Smooth muscle cell (in vitro differentiated cells): ENCODE measurements at regions not wholly inside any gene's neighbourhood (a gene's known extent, or its start where the extent isn't known, plus 50 kb on each side); places are given as distances from the start of the nearest gene placed in this dataset.

Experiments used
- DNase-seq: peaks from one replicate; lab custom pipeline; 2025; ENCODE audit not compliant: unreplicated experiment; lab: John Stamatoyannopoulos, UW
- H2AFZ ChIP-seq: fragments of 200-600 bp; sonication (generic); 2 replicates; pipeline ENCODE4 v1.6.0; 2016; ENCODE audit warnings: antibody characterized with exemption, low read depth, mild to moderate bottlenecking
- H3F3A ChIP-seq: fragments of 200-600 bp; sonication (generic); 2 replicates; pipeline ENCODE4 v1.6.0; 2017; ENCODE audit warnings: antibody characterized with exemption, low read depth
- H3K27ac ChIP-seq: fragments of 200-600 bp; sonication (generic); 2 replicates; pipeline ENCODE4 v1.5.1; 2016; ENCODE audit warnings: low read depth, mild to moderate bottlenecking
- H3K27me3 ChIP-seq: fragments of 200-600 bp; sonication (generic); 2 replicates; pipeline ENCODE4 v1.6.1; 2016; ENCODE audit warnings: low read depth, mild to moderate bottlenecking
- H3K36me3 ChIP-seq: fragments of 200-600 bp; sonication (generic); 2 replicates; pipeline ENCODE4 v1.5.1; 2016; ENCODE audit warnings: low read depth
- H3K4me1 ChIP-seq: fragments of 200-600 bp; sonication (generic); 2 replicates; pipeline ENCODE4 v1.5.1; 2016; ENCODE audit warnings: low read depth
- H3K4me2 ChIP-seq: fragments of 200-600 bp; sonication (generic); 2 replicates; pipeline ENCODE4 v1.6.0; 2016; ENCODE audit warnings: mild to moderate bottlenecking
- H3K4me3 ChIP-seq: fragments of 200-600 bp; sonication (generic); 2 replicates; pipeline ENCODE4 v1.5.1; 2016; ENCODE audit warnings: mild to moderate bottlenecking
- H3K79me2 ChIP-seq: fragments of 200-600 bp; sonication (generic); 2 replicates; pipeline ENCODE4 v1.6.0; 2016; ENCODE audit warnings: low read depth, mild to moderate bottlenecking
- H3K9ac ChIP-seq: fragments of 200-600 bp; sonication (generic); 2 replicates; pipeline ENCODE4 v1.6.0; 2016; ENCODE audit warnings: low read depth
- H3K9me3 ChIP-seq: fragments of 200-600 bp; sonication (generic); replicated peaks from 2 replicates; pipeline ENCODE4 v1.5.1; 2016; ENCODE audit warnings: low read depth
- H4K20me1 ChIP-seq: fragments of 200-600 bp; sonication (generic); 2 replicates; pipeline ENCODE4 v1.6.0; 2016; ENCODE audit warnings: low read depth
- CTCF ChIP-seq: fragments of 200-600 bp; sonication (generic); IDR thresholded peaks from 2 replicates; pipeline ENCODE4 v1.5.1; 2017; ENCODE audit warnings: borderline replicate concordance, mild to moderate bottlenecking, antibody characterized with exemption; ENCODE audit not compliant: insufficient read depth, poor library complexity, severe bottlenecking
- WGBS: methylation state at CpG from one replicate; pipeline ENCODE4 v1.1.7; 2016; ENCODE audit warnings: low lambda C conversion rate; 5-methylcytosine and 5-hydroxymethylcytosine counted together

DNA sequence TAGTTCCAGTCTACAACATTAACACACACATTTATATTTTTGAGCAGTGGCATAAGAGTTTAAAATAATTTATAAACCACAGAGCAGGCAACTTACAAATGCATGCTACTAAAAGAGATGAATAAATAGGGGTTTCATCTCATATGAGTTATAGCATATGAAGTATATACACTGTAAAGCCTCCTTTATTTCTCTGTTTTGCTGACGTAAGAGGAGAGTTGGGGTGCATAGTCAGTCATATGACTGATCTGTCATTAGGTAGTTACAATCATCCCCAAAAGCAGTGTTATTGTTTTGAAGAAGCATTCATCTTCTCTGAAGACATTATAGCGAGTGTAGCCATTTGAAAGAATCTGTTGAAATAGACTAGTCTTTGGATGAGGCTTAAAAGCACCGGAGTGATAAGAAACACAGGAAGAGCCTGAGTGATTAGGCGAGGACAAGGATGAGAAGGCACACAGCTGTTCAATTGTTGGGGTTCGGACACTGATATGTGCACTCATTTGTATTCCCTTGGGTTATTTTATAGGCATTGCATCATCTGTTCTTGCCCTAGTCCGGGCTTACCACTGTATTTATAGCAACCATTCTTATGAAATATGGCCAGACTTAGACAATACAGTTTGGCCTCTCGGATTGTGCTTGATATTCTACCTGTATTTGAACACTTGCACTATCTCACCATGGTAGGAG lies 325.7 kb downstream of the SAMD5 start:
- no peaks in the 10 kb centered on the region for H3K27me3 ChIP-seq
- H3K9ac ChIP-seq: no peak overlapping the region
- no peak overlapping the region for H3K27ac ChIP-seq
- H3K4me3 ChIP-seq: no peak overlapping the region
- no peaks in the 10 kb centered on the region for H3F3A ChIP-seq
- H3K4me2 ChIP-seq: no peak overlapping the region
- no peak for TF ChIP-seq CTCF
- no peaks in the 10 kb centered on the region for H3K9me3 ChIP-seq
- no peaks in the 10 kb centered on the region for H3K79me2 ChIP-seq
- no peak for DNase-seq
- no peaks in the 10 kb centered on the region for H4K20me1 ChIP-seq
- no peaks in the 10 kb centered on the region for H3K36me3 ChIP-seq
- WGBS: 65% methylated on average over 7 of the region's 7 CpGs
- H2AFZ ChIP-seq: no peak overlapping the region
- H3K4me1 ChIP-seq: no peaks in the 10 kb centered on the region

- no peaks in the 10 kb centered on the region for H3K36me3 ChIP-seq
- TF ChIP-seq CTCF: no peak
Observed at GRCh38 chr6:147837540-147837939, 329.1 kb downstream of the SAMD5 start.

DNA sequence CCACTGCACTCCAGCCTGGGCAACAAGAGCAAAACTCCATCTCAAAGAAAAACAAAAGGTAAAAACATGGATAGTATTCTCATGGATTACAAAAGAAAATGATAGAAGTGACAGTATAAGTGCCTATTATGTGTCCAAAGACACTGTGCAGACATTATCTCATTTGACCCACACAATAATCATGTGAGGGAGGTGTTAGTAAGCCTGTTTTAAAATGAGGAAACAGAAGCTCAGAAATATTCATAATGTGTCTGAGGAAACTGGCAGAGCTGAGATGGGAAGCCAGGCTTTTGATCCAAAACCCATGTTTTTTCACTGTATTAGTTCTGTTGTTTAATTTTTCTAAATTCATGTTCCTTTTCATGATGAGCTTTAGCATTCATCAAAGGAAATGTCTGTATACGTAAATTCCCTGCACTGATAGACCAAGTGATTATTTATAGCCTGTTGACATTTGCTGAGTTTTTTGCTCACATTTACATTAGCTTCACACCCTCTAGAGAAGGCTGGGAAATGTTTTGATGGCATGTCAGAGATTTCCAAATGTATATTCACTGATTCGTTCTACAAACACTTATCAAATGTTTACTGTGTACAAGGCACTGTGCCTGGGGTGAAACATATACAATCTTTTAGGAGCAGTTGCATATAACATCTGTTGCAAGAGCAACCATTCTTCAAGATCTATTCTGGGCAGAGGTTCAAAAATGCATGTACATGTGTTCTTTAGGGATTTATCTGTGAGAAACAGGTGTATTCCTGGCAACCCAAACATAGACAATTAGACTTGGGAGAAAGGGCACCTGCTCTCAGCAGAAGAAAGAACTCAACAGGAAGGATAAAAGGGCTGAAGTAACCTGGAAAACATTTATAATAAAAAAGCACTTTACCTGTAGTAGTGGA lies 331.5 kb downstream of the SAMD5 start:
- Histone ChIP-seq H3K79me2 (no peaks in the 10 kb centered on the region), H3K27ac (no peak overlapping the region), H2AFZ (no peak overlapping the region), H3K36me3 (no peaks in the 10 kb centered on the region), H3K9ac (no peak overlapping the region), H3K9me3 (no peaks in the 10 kb centered on the region), H4K20me1 (no peaks in the 10 kb centered on the region), H3K4me3 (no peak overlapping the region), H3K4me2 (no peak overlapping the region), H3K27me3 (no peaks in the 10 kb centered on the region), H3K4me1 (no peaks in the 10 kb centered on the region), H3F3A (no peaks in the 10 kb centered on the region)
- WGBS: 32% methylated on average over 2 of the region's 2 CpGs
- TF ChIP-seq CTCF: no peak
- DNase-seq: no peak

More at GRCh38 chr6:147837540-147837939, 329.1 kb downstream of the SAMD5 start:
- H4K20me1 ChIP-seq: no peaks in the 10 kb centered on the region
- H3K4me1 ChIP-seq: no peaks in the 10 kb centered on the region
- no peak overlapping the region for H2AFZ ChIP-seq
- no peaks in the 10 kb centered on the region for H3K79me2 ChIP-seq
- H3K4me3 ChIP-seq: no peak overlapping the region
- no peaks in the 10 kb centered on the region for H3K9me3 ChIP-seq
- no peak for DNase-seq
- H3F3A ChIP-seq: no peaks in the 10 kb centered on the region
- no peak overlapping the region for H3K27ac ChIP-seq
- WGBS: 86% methylated on average over 4 of the region's 4 CpGs
- H3K4me2 ChIP-seq: no peak overlapping the region
- H3K9ac ChIP-seq: no peak overlapping the region
- H3K27me3 ChIP-seq: no peaks in the 10 kb centered on the region
